ENCODE measurements at regions not wholly inside any gene's neighbourhood (a gene's known extent, or its start where the extent isn't known, plus 50 kb on each side); places are given as distances from the start of the nearest gene placed in this dataset.

- no peak for DNase-seq
These were observed 71.8 kb upstream of the FOXP4 start for GRCh38 chr6:41474213-41474933.

- DNase-seq: no peak
These were observed 71.0 kb upstream of the FOXP4 start for GRCh38 chr6:41475164-41475563.

GRCh38 chr6:41475737-41476357 lies 70.3 kb upstream of the FOXP4 start:
- no peak for DNase-seq

GRCh38 chr6:41476401-41476800 lies 69.8 kb upstream of the FOXP4 start:
- DNase-seq: no peak

- no peak for DNase-seq
These were observed 68.6 kb upstream of the FOXP4 start for GRCh38 chr6:41477572-41477971.

- no peak for DNase-seq
These were observed 62.2 kb upstream of the FOXP4 start for GRCh38 chr6:41483943-41484342.

GRCh38 chr6:41487860-41488432 lies 58.2 kb upstream of the FOXP4 start:
- DNase-seq: no peak

- peak; percentile 94 for DNase-seq
These were observed 57.6 kb upstream of the FOXP4 start for GRCh38 chr6:41488433-41489119.

GRCh38 chr6:41489120-41489851 lies 56.9 kb upstream of the FOXP4 start:
- DNase-seq: peak; percentile 86

- no peak for DNase-seq
These were observed 53.8 kb upstream of the FOXP4 start for GRCh38 chr6:41492261-41492891.

GRCh38 chr6:41494212-41495110 lies 51.7 kb upstream of the FOXP4 start:
- DNase-seq: peak; percentile 20
